Glutamatergic neuron (in vitro differentiated cells): ENCODE measurements at regions not wholly inside any gene's neighbourhood (a gene's known extent, or its start where the extent isn't known, plus 50 kb on each side); places are given as distances from the start of the nearest gene placed in this dataset.
"Not testable (repeated sequence)": the region's sequence is repeated elsewhere in the genome, so short reads cannot be mapped to it uniquely, and the experiment has no call there.

Experiments
- DNase-seq: peaks from one replicate; pipeline ENCODE4 v3.0.0; 2022
- H3K27ac Mint-ChIP-seq: one replicate; pipeline ENCODE4 v1.8.0; 2020; ENCODE audit warnings: mild to moderate bottlenecking, mixed read lengths, inconsistent platforms; ENCODE audit not compliant: unreplicated experiment
- H3K27me3 Mint-ChIP-seq: one replicate; pipeline ENCODE4 v1.8.0; 2020; ENCODE audit warnings: mild to moderate bottlenecking, moderate library complexity, mixed read lengths, inconsistent platforms; ENCODE audit not compliant: unreplicated experiment
- H3K36me3 Mint-ChIP-seq: one replicate; pipeline ENCODE4 v1.8.0; 2020; ENCODE audit warnings: mild to moderate bottlenecking, mixed read lengths, inconsistent platforms; ENCODE audit not compliant: unreplicated experiment
- H3K4me1 Mint-ChIP-seq: one replicate; pipeline ENCODE4 v1.8.0; 2020; ENCODE audit warnings: mild to moderate bottlenecking, low read depth, mixed read lengths, inconsistent platforms; ENCODE audit not compliant: unreplicated experiment
- H3K4me3 Mint-ChIP-seq: one replicate; pipeline ENCODE4 v1.8.0; 2020; ENCODE audit warnings: mild to moderate bottlenecking, mixed read lengths, inconsistent platforms; ENCODE audit not compliant: unreplicated experiment
- H3K9me3 Mint-ChIP-seq: one replicate; pipeline ENCODE4 v1.8.0; 2020; ENCODE audit warnings: mild to moderate bottlenecking, moderate library complexity, mixed read lengths, inconsistent platforms; ENCODE audit not compliant: unreplicated experiment
- TF ChIP-seq, protein P1 (sequence below): fragments of 200-600 bp; sonication (generic); IDR thresholded peaks from one replicate; pipeline ENCODE4 v1.5.0; 2021; ENCODE audit not compliant: partially characterized antibody, unreplicated experiment

DNA sequence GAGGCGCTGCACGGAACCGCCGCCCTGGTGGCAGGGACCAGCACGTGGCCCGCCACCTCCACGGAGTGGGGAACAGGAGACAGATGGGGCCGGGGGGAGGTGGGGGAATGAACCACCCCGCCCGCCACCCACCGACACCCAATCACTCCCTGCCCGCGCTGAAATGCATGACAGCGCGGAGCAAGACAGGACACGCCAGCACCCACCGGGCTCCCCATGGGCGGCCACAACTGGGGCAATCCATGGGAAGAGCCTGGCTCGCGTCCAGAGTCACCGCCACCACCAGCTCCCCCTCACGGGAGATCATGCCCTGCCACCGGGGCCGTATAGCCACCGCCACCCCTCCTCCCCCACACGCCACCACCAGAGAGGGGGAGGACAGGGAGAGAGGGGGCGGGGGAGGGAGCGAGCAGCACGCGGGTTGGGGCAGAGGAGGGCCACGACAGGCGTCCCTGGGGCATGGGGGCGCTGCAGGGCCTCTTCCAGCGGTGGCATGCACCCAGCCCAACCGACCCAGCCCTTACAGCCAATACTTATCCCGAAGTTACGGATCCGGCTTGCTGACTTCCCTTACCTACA, 744.3 kb upstream of the DEFB115 start:
- TF ChIP-seq, protein P1, sequence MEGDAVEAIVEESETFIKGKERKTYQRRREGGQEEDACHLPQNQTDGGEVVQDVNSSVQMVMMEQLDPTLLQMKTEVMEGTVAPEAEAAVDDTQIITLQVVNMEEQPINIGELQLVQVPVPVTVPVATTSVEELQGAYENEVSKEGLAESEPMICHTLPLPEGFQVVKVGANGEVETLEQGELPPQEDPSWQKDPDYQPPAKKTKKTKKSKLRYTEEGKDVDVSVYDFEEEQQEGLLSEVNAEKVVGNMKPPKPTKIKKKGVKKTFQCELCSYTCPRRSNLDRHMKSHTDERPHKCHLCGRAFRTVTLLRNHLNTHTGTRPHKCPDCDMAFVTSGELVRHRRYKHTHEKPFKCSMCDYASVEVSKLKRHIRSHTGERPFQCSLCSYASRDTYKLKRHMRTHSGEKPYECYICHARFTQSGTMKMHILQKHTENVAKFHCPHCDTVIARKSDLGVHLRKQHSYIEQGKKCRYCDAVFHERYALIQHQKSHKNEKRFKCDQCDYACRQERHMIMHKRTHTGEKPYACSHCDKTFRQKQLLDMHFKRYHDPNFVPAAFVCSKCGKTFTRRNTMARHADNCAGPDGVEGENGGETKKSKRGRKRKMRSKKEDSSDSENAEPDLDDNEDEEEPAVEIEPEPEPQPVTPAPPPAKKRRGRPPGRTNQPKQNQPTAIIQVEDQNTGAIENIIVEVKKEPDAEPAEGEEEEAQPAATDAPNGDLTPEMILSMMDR, result no peak
- Mint-ChIP-seq H3K27ac (no peak overlapping the region), H3K36me3 (peaks cover 4% of the 10 kb centered on the region), H3K27me3 (peaks cover 13% of the 10 kb centered on the region), H3K9me3 (peaks cover 10% of the 10 kb centered on the region), H3K4me1 (no peaks in the 10 kb centered on the region), H3K4me3 (no peak overlapping the region)
- no peak for DNase-seq

DNA sequence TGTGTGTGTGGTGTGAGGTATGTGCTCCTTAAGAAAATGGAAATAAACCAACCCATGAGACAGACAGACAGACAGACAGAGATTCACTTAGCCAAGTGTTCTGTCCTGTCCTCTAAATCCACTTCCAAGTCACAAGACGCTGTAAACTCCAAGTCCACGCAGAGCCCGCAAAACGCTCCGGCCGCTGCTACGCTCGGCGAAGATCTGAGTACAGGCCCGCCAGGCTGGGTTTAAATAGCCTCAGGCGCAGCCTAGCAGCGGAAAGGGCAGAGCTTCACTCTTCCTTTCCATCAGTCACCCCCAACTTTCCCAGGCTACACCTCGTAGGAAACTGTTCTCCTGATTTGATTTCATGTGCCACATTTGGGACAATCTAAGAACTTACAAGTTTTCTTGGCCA, 741.5 kb upstream of the DEFB115 start:
- not testable (repeated sequence) for H3K36me3 Mint-ChIP-seq, DNase-seq, H3K4me3 Mint-ChIP-seq, H3K9me3 Mint-ChIP-seq, H3K4me1 Mint-ChIP-seq, H3K27ac Mint-ChIP-seq, H3K27me3 Mint-ChIP-seq

DNA sequence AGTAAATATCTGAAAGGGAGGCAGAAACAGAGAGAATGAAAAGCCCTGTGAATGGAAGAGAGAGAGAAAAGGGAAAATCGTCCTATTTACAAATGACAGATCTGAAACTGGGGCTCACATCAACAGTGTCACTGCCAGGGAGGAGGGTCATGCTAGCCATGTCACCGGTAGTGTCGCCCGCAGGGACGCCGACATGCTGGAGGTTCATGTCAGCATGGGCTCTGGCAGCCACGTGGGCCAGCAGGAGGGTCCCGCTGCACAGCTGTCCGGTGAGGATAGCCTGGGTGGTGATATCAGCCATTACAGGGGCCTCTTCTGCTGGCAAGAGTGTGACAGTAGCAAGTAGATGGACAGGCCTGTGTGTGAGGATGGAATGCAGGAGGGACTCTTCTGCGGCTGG, 738.6 kb upstream of the DEFB115 start:
- not testable (repeated sequence) for H3K27me3 Mint-ChIP-seq, H3K4me3 Mint-ChIP-seq, H3K9me3 Mint-ChIP-seq, DNase-seq, H3K36me3 Mint-ChIP-seq, H3K27ac Mint-ChIP-seq, H3K4me1 Mint-ChIP-seq

DNA sequence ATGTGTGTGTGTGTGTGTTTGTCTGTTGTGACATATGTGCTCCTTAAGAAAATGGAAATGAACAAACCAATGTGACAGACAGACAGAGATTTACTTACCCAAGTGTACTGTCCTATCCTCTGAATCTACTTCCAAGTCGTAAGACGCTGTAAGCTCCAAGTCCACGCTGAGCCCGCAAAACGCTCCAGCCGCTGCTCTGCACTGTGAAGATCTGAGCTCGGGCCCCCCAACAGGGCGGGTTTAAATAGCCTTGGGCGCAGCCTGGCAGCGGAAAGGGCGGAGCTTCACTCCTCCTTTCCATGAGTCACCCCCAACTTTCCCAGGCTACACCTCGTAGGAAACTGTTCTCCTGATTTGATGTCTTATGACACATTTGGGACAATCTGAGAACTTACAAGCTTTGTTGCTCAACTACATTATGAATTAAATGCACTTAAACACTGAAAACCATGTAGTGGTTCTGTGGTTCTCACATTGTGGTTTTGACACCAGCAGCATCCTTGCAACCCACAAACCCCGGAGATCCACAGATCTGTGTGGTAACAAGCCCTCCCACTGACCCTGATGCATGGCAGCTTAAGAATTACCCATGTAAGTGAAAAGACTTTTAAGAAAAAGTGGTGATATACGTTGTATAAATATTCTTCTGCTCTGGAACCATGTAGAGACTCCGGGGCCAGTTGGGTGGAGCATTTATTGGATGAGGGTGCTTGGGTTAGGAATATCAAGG, 735.6 kb upstream of the DEFB115 start:
- not testable (repeated sequence) for H3K9me3 Mint-ChIP-seq, H3K27ac Mint-ChIP-seq

DNA sequence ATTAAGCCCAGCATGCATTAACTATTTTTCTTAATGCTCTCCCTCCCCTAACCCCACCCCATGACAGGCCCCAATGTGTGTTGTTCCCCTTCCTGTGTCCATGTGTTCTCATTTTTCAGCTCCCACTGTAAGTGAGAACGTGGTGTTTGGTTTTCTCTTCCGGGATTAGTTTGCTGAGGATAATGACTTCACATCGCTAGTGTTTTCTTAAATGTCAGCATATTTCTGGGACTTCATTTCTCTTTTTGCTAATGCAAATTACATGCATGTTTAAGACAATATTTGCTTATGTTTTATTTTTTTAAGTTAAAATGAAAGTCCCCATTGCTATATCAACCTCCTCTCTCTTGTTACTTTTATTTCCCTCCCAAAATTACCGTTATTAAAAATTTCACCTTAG, 733.3 kb upstream of the DEFB115 start:
- not testable (repeated sequence) for H3K27me3 Mint-ChIP-seq, H3K4me1 Mint-ChIP-seq, H3K27ac Mint-ChIP-seq, H3K4me3 Mint-ChIP-seq, H3K36me3 Mint-ChIP-seq, DNase-seq, H3K9me3 Mint-ChIP-seq

More for the DNA sequence above, 735.6 kb upstream of the DEFB115 start:
- H3K36me3 Mint-ChIP-seq, H3K27me3 Mint-ChIP-seq, DNase-seq, H3K4me1 Mint-ChIP-seq, H3K4me3 Mint-ChIP-seq: not testable (repeated sequence)

DNA sequence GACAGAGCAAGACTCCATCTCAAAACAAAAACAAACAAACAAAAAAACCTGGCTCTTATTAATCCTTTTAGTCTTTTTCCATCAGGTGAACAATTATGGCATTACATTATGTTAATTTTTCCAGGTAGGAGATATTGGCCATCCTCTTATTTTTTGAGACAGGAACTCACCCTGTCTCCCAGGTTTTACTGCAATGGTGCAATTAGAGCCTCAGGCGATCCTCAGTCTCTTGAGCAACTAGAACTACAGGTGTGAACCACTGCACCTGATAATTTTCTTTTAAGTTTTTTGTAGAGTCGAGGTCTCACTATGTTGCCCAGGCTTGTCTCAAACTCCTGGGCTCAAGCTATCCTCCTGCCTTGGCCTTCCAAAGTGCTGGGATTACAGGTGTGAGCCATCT, 732.7 kb upstream of the DEFB115 start:
- H3K4me1 Mint-ChIP-seq, H3K9me3 Mint-ChIP-seq, DNase-seq, H3K27ac Mint-ChIP-seq, H3K36me3 Mint-ChIP-seq, H3K4me3 Mint-ChIP-seq, H3K27me3 Mint-ChIP-seq: not testable (repeated sequence)

DNA sequence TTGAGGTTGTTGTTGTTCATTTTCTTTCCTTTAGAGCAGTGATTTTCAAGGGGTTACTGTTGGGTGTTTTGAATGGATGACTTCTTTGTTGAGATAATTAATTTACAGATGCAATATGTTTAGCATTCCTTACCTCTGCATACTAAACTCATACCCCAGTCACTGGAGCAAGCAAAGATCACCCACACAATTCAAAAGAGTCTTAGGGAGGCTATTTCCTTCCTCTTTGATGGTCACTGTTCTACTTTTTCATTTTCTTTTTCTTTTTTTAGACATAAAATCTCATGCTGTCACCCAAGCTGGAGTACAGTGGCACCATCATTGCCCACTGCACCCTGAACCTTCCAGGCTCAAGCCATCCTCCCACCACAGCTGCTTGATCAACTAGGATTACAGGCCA, 723.8 kb upstream of the DEFB115 start:
- not testable (repeated sequence) for H3K36me3 Mint-ChIP-seq, H3K4me1 Mint-ChIP-seq, H3K27me3 Mint-ChIP-seq, DNase-seq, H3K9me3 Mint-ChIP-seq, H3K27ac Mint-ChIP-seq, H3K4me3 Mint-ChIP-seq

DNA sequence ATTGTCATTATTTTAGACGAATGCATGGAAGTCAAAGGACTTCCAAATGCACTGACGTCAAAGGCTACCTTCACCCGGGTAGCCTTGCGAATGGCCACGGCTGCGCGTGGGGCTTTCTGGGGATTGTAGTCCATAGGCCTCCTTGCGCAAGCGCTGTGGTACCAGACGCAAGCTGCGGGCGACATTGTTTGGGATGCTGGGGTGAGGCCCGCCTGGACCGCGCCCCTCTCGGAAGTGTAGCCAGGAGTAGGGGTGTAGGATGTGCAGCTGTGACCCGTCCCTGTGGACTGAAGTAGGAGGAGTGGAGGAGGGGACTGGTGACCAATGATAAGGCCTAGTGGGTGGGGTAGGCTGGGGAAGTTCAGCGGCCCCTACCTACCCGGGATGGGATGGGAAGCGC, 720.0 kb upstream of the DEFB115 start:
- Mint-ChIP-seq H3K4me3 (peak overlapping the region; percentile 99), H3K27ac (peak overlapping the region; percentile 85)
- DNase-seq, result peak; percentile 93
- H3K36me3 Mint-ChIP-seq, H3K27me3 Mint-ChIP-seq, H3K9me3 Mint-ChIP-seq, H3K4me1 Mint-ChIP-seq: not testable (repeated sequence)

DNA sequence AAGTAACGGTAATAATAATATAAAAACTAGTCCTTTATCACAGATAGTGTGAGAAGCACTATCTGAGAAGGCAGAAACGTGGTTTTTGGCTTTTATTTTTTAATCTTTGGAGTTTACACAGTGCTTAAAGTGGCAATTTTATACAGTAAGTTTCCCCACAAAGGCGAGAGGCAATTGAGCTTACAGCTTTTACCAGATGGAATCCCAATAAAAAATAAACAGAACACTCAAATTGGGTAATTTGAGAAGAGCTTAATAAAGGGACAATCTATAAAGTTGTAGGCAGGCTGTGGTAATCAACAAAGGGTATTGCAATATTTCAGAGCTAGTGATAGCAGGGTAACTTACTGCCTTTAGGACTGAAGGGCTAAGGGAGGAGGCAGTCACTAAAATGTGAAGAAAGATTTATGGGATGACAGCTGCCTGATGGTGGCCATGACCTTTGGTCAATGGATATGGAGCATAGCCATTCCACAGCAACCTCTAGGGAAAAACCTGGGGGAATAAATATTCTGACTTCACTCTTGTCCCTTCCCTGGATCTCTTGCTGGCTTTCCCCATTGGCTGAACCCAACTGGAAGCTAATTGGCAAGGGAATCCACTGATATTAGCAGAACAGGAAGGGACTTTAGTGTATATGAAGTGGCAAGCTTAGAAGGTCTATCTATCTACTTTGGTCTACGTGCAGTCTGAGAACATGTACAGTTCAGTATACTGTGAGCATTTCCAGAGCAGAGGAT, 717.0 kb upstream of the DEFB115 start:
- not testable (repeated sequence) for H3K27me3 Mint-ChIP-seq, H3K9me3 Mint-ChIP-seq, H3K36me3 Mint-ChIP-seq, H3K27ac Mint-ChIP-seq, H3K4me3 Mint-ChIP-seq, H3K4me1 Mint-ChIP-seq, DNase-seq

DNA sequence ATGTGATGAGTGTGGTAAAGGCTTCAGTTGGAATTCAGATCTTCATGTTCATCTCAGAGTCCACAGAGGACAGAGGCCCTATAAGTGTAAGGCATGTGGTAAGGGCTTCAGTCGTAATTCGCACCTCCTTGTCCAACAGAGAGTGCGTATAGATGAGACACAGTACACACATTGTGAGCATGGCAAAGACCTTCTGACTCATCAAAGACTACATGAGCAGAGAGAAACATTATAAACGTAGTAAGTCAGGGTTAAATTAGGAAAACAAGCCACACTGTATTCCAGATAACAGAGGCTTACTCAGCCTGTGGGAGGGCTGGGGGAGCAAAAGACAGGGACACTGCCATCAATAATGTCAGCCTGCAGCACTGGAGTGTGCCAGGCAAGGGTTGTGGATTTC, 706.2 kb upstream of the DEFB115 start:
- not testable (repeated sequence) for H3K36me3 Mint-ChIP-seq, H3K4me3 Mint-ChIP-seq, H3K27ac Mint-ChIP-seq, H3K4me1 Mint-ChIP-seq, DNase-seq, H3K27me3 Mint-ChIP-seq, H3K9me3 Mint-ChIP-seq

DNA sequence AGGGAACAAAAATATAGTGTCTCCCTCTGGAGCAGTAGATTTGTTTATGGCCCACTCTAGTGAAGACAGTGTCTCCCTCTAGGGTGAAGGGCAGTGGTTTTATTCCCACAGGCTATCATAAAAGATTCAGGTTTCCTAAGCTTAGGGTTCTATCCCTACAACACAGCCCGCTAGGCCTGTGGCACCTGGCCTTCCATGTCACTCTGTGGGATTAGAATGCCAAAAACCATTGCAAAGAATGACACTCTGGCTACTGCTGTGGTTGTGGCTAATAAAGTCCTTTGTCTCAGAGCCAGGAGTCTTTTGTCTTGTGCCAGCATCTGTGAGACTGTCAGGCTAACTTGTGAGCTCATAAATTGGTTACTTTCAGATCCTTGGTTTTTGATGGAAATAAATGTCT, 700.7 kb upstream of the DEFB115 start:
- H3K9me3 Mint-ChIP-seq, H3K4me1 Mint-ChIP-seq, H3K4me3 Mint-ChIP-seq, H3K27ac Mint-ChIP-seq, H3K36me3 Mint-ChIP-seq, DNase-seq, H3K27me3 Mint-ChIP-seq: not testable (repeated sequence)
